MCF 10A (cell line): ENCODE measurements at regions not wholly inside any gene's neighbourhood (a gene's known extent, or its start where the extent isn't known, plus 50 kb on each side); places are given as distances from the start of the nearest gene placed in this dataset.

Source experiments
- BruUV-seq: library from RNA; stranded (reverse); fragments of 400-500 nt; replicated peaks from 2 replicates; lab custom pipeline; 2021; lab: Mats Ljungman, UMichigan
- CTCF ChIA-PET: fragments of 300-600 bp; sonication (Branson Sonifier 250); formaldehyde crosslinking; extraction: SDS; loops from one replicate; lab custom pipeline; 2021; ENCODE audit warnings: antibody characterized with exemption, inconsistent platforms; lab: Yijun Ruan, JAX
- POLR2A ChIA-PET: fragments of 300-600, 350-650 bp; sonication (Branson Sonifier 250); formaldehyde crosslinking; extraction: SDS; loops from one replicate; lab custom pipeline; 2020; ENCODE audit warnings: antibody characterized with exemption, inconsistent platforms; lab: Yijun Ruan, JAX
- DNase-seq: peaks from one replicate; pipeline ENCODE4 v3.0.0-alpha.2; 2018; ENCODE audit not compliant: unreplicated experiment
- H3K27ac Mint-ChIP-seq: one replicate; pipeline ENCODE4 v1.8.0; 2022; ENCODE audit warnings: mild to moderate bottlenecking, low read depth, mixed read lengths; ENCODE audit not compliant: unreplicated experiment
- H3K27me3 Mint-ChIP-seq: one replicate; pipeline ENCODE4 v1.8.0; 2022; ENCODE audit warnings: mixed read lengths; ENCODE audit not compliant: insufficient read depth, unreplicated experiment
- H3K36me3 Mint-ChIP-seq: one replicate; pipeline ENCODE4 v1.8.0; 2022; ENCODE audit warnings: mild to moderate bottlenecking, moderate library complexity, mixed read lengths; ENCODE audit not compliant: insufficient read depth, unreplicated experiment
- H3K4me1 Mint-ChIP-seq: one replicate; pipeline ENCODE4 v1.8.0; 2022; ENCODE audit warnings: mixed read lengths; ENCODE audit not compliant: insufficient read depth, unreplicated experiment
- H3K4me3 Mint-ChIP-seq: one replicate; pipeline ENCODE4 v1.8.0; 2022; ENCODE audit warnings: mild to moderate bottlenecking, moderate library complexity, mixed read lengths; ENCODE audit not compliant: unreplicated experiment
- H3K9me3 Mint-ChIP-seq: one replicate; pipeline ENCODE4 v1.8.0; 2022; ENCODE audit warnings: mixed read lengths; ENCODE audit not compliant: unreplicated experiment
- intact Hi-C: fragments of 100-400 bp; cut with micrococcal nuclease; formaldehyde crosslinking; loops from 2 replicates; pipeline ENCODE4 v1.14.1; 2022
- TF ChIP-seq, protein P1 (sequence below): fragments of 200-600 bp; IDR thresholded peaks from one replicate; pipeline ENCODE4 v1.8.0; 2022; ENCODE audit warnings: antibody characterized with exemption, mild to moderate bottlenecking; ENCODE audit not compliant: unreplicated experiment

DNA sequence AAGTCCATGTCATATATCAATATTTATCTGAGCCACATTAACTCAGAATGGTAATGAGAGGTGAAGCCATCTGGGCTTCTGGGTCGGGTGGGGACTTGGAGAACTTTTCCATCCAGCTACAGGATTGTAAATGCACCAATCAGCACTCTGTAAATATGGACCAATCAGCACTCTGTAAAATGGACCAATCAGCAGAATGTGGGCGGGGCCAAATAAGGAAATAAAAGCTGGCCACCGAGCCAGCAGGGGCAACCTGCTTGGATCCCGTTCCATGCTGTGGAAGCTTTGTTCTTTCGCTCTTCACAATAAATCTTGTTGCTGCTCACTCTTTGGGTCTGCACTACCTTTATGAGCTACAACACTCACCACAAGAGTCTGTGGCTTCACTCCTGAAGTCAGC lies 253.4 kb downstream of the JRKL start:
- H3K27ac Mint-ChIP-seq, result no peak overlapping the region
- intact Hi-C loops, result no loop called here
- H3K4me1 Mint-ChIP-seq, result no peaks in the 10 kb centered on the region
- no peaks in the 10 kb centered on the region for H3K9me3 Mint-ChIP-seq
- H3K36me3 Mint-ChIP-seq, result no peaks in the 10 kb centered on the region
- ChIA-PET POLR2A (no interaction called here), CTCF (no interaction called here)
- DNase-seq, result no peak
- BruUV-seq, result no TSS peak
- no peak overlapping the region for H3K4me3 Mint-ChIP-seq
- TF ChIP-seq, protein P1, sequence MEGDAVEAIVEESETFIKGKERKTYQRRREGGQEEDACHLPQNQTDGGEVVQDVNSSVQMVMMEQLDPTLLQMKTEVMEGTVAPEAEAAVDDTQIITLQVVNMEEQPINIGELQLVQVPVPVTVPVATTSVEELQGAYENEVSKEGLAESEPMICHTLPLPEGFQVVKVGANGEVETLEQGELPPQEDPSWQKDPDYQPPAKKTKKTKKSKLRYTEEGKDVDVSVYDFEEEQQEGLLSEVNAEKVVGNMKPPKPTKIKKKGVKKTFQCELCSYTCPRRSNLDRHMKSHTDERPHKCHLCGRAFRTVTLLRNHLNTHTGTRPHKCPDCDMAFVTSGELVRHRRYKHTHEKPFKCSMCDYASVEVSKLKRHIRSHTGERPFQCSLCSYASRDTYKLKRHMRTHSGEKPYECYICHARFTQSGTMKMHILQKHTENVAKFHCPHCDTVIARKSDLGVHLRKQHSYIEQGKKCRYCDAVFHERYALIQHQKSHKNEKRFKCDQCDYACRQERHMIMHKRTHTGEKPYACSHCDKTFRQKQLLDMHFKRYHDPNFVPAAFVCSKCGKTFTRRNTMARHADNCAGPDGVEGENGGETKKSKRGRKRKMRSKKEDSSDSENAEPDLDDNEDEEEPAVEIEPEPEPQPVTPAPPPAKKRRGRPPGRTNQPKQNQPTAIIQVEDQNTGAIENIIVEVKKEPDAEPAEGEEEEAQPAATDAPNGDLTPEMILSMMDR, result no peak
- H3K27me3 Mint-ChIP-seq, result peaks cover 26% of the 10 kb centered on the region

DNA sequence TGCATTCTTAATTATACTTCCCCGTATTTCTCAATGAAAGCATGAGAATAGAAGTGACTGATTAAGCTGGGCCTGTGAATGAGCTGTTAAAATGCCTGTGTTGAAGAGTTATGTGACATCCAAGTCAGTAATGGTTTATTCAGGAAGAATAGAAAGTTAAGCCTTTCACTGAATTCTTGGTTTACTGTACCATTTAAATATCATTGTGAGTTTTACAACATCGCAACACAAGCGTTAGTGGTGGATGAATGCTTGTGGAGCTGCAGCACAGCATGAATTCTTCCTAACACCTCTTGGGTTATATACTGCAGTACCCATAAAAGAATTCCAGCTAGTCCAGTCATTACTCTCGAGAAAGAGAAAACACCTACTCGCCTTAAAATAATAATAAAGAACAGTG lies 257.8 kb downstream of the JRKL start:
- Mint-ChIP-seq H3K27me3 (peaks cover 46% of the 10 kb centered on the region), H3K4me3 (no peak overlapping the region), H3K27ac (no peak overlapping the region), H3K4me1 (no peaks in the 10 kb centered on the region), H3K9me3 (no peaks in the 10 kb centered on the region), H3K36me3 (no peaks in the 10 kb centered on the region)
- DNase-seq, result no peak
- no TSS peak for BruUV-seq
- CTCF ChIA-PET, result no interaction called here
- TF ChIP-seq, protein P1, result no peak
- POLR2A ChIA-PET, result no interaction called here
- intact Hi-C loops, result no loop called here

DNA sequence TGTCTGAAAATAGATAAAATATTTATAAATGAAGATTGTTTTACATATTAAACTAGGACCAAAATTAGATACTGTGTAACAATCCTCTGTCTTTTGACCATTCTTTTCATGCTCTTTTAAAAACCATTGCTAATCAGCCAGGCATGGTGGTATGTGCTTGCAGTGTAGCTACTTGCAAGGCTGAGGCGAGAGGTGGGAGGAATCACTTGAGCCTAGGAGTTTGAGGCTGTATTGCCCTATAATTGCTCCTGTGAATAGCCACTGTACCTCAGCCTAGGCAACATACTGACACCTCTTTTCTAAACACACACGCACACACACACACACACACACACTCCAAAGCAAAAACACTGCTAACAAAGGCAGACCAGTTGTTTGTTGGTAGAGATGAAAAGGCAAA lies 259.2 kb downstream of the JRKL start:
- no TSS peak for BruUV-seq
- H3K9me3 Mint-ChIP-seq, result no peaks in the 10 kb centered on the region
- DNase-seq, result no peak
- ChIA-PET POLR2A (no interaction called here), CTCF (interaction anchor here (0.8 to 1.0 kb wide), 2 partner anchors 9 to 90 kb away, joined by 3 read pairs; no protein-coding TSS in a partner anchor)
- no peak overlapping the region for H3K27ac Mint-ChIP-seq
- TF ChIP-seq, protein P1, result no peak
- H3K27me3 Mint-ChIP-seq, result peaks cover 46% of the 10 kb centered on the region
- no peak overlapping the region for H3K4me3 Mint-ChIP-seq
- H3K4me1 Mint-ChIP-seq, result no peaks in the 10 kb centered on the region
- intact Hi-C loops, result no loop called here
- H3K36me3 Mint-ChIP-seq, result no peaks in the 10 kb centered on the region

DNA sequence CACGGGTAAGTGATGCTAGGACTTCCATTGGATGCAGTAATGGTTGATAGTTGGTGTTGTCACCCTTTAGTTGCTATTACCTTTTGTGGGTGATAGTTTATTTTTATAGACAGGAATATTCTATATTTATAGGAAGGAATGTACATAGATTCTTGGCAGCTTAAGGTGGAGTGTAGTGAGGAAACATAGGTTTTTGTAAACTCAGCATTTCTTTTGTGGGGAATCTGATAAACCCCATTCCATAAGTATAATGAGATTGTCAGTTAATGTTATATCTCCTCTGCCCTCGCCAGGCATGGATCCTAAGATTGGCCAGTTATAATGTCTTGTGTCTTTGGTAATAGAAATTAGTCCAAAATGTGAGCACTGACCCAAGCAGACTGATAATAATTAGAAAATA lies 262.7 kb downstream of the JRKL start:
- DNase-seq, result no peak
- Mint-ChIP-seq H3K9me3 (no peaks in the 10 kb centered on the region), H3K36me3 (no peaks in the 10 kb centered on the region), H3K4me3 (no peak overlapping the region), H3K4me1 (no peaks in the 10 kb centered on the region), H3K27me3 (peaks cover 28% of the 10 kb centered on the region), H3K27ac (no peak overlapping the region)
- POLR2A ChIA-PET, result no interaction called here
- intact Hi-C loops, result no loop called here
- CTCF ChIA-PET, result no interaction called here
- TF ChIP-seq, protein P1, result no peak
- BruUV-seq, result no TSS peak
